IMR-90 (cell line): ENCODE measurements at regions not wholly inside any gene's neighbourhood (a gene's known extent, or its start where the extent isn't known, plus 50 kb on each side); places are given as distances from the start of the nearest gene placed in this dataset.

Experiments used
- ATAC-seq: fragments of 200-7000 bp; cut with Tn5 transposase; 2 replicates; pipeline ENCODE4 v1.9.1; 2020; ENCODE audit warnings: low read depth, mild to moderate bottlenecking, moderate library complexity
- BruUV-seq: library from RNA; stranded (reverse); fragments of 400-500 nt; replicated peaks from 2 replicates; lab custom pipeline; 2021; lab: Mats Ljungman, UMichigan
- CTCF ChIA-PET: fragments of 300-600 bp; formaldehyde crosslinking; extraction: SDS; loops from one replicate; lab custom pipeline; 2021; ENCODE audit warnings: antibody characterized with exemption; lab: Yijun Ruan, JAX
- POLR2A ChIA-PET: fragments of 300-600 bp; sonication (Branson Sonifier 250); formaldehyde crosslinking; loops from one replicate; lab custom pipeline; 2022; ENCODE audit warnings: antibody characterized with exemption; ENCODE audit not compliant: unreplicated experiment; lab: Charles Lee
- DNase-seq: peaks from one replicate; pipeline ENCODE4 v3.0.0; 2013
- H2AFZ ChIP-seq: replicated peaks from 2 replicates; pipeline ENCODE3; 2013; ENCODE audit warnings: low read length, mild to moderate bottlenecking; ENCODE audit not compliant: poor library complexity
- H2AK5ac ChIP-seq: 2 replicates; pipeline ENCODE4 v1.6.1; 2013; ENCODE audit warnings: low read depth, low read length, inconsistent platforms
- H2AK9ac ChIP-seq: replicated peaks from 2 replicates; pipeline ENCODE3; 2013; ENCODE audit warnings: mild to moderate bottlenecking, low read depth, low read length, moderate library complexity; ENCODE audit not compliant: poor library complexity
- H2BK120ac ChIP-seq: 2 replicates; pipeline ENCODE4 v1.6.1; 2013; ENCODE audit warnings: low read depth, low read length, inconsistent platforms
- H2BK15ac ChIP-seq: 3 replicates; pipeline ENCODE4 v1.6.1; 2013; ENCODE audit warnings: low read depth, low read length, inconsistent platforms
- H2BK20ac ChIP-seq: 2 replicates; pipeline ENCODE4 v1.6.1; 2013; ENCODE audit warnings: low read depth, mild to moderate bottlenecking, inconsistent platforms, low read length, moderate library complexity
- H2BK5ac ChIP-seq: 2 replicates; pipeline ENCODE4 v1.6.1; 2013; ENCODE audit warnings: mild to moderate bottlenecking, low read depth, low read length, inconsistent platforms; ENCODE audit not compliant: poor library complexity, severe bottlenecking
- H3K14ac ChIP-seq: replicated peaks from 2 replicates; pipeline ENCODE4 v1.6.1; 2013; ENCODE audit warnings: low read depth, low read length, inconsistent platforms
- H3K18ac ChIP-seq: 2 replicates; pipeline ENCODE4 v1.6.1; 2013; ENCODE audit warnings: low read depth, low read length, control low read depth
- H3K23ac ChIP-seq: 2 replicates; pipeline ENCODE4 v1.6.1; 2013; ENCODE audit warnings: low read depth, low read length, inconsistent platforms
- H3K27ac ChIP-seq: 2 replicates; pipeline ENCODE4 v1.5.1; 2013; ENCODE audit warnings: mild to moderate bottlenecking, control low read depth, low read length; ENCODE audit not compliant: insufficient read depth
- H3K27me3 ChIP-seq: 2 replicates; pipeline ENCODE4 v1.6.1; 2013; ENCODE audit warnings: low read length; ENCODE audit not compliant: control insufficient read depth, insufficient read depth
- H3K36me3 ChIP-seq: 2 replicates; pipeline ENCODE4 v1.6.1; 2013; ENCODE audit warnings: low read length, mixed read lengths; ENCODE audit not compliant: control insufficient read depth, insufficient read depth
- H3K4ac ChIP-seq: 2 replicates; pipeline ENCODE4 v1.6.1; 2013; ENCODE audit warnings: low read depth, low read length, inconsistent platforms
- H3K4me1 ChIP-seq: 2 replicates; pipeline ENCODE4 v1.6.1; 2013; ENCODE audit warnings: low read length, mixed read lengths; ENCODE audit not compliant: control insufficient read depth, insufficient read depth
- H3K4me2 ChIP-seq: 2 replicates; pipeline ENCODE4 v1.6.1; 2013; ENCODE audit warnings: low read depth, mild to moderate bottlenecking, control low read depth, low read length, moderate library complexity
- H3K4me3 ChIP-seq: 2 replicates; pipeline ENCODE4 v1.5.1; 2013; ENCODE audit warnings: low read depth, mild to moderate bottlenecking, control low read depth, low read length, moderate library complexity; ENCODE audit not compliant: insufficient read depth
- H3K56ac ChIP-seq: 2 replicates; pipeline ENCODE4 v1.6.1; 2013; ENCODE audit warnings: low read length, inconsistent platforms; ENCODE audit not compliant: insufficient read depth; ENCODE audit errors: extremely low read depth
- H3K79me1 ChIP-seq, 2 experiments: 2 replicates each; pipeline ENCODE4 v1.6.1; 2013; ENCODE audit warnings: low read length in 2 of 2, inconsistent platforms in 1 of 2, low read depth in 1 of 2
- H3K9ac ChIP-seq: 2 replicates; pipeline ENCODE4 v1.6.1; 2013; ENCODE audit warnings: low read depth, low read length, control low read depth
- H3K9me1 ChIP-seq: 2 replicates; pipeline ENCODE4 v1.6.1; 2013; ENCODE audit warnings: low read length, inconsistent platforms; ENCODE audit not compliant: insufficient read depth
- H3K9me3 ChIP-seq: 2 replicates; pipeline ENCODE4 v1.6.1; 2013; ENCODE audit warnings: low read length; ENCODE audit not compliant: control insufficient read depth, insufficient read depth
- H4K20me1 ChIP-seq: 2 replicates; pipeline ENCODE4 v1.6.1; 2013; ENCODE audit warnings: low read length, inconsistent platforms; ENCODE audit not compliant: insufficient read depth
- H4K5ac ChIP-seq: 2 replicates; pipeline ENCODE4 v1.6.1; 2013; ENCODE audit warnings: mild to moderate bottlenecking, low read depth, low read length, control low read depth
- H4K8ac ChIP-seq, 2 experiments: 2 replicates each; pipeline ENCODE4 v1.6.1; 2013; ENCODE audit warnings: low read depth in 2 of 2, low read length in 2 of 2, control low read depth in 1 of 2, inconsistent platforms in 1 of 2
- H4K91ac ChIP-seq: 2 replicates; pipeline ENCODE4 v1.6.1; 2013; ENCODE audit warnings: low read depth, low read length, inconsistent platforms; ENCODE audit not compliant: insufficient read depth
- MAFK ChIP-seq: IDR thresholded peaks from 2 replicates; pipeline ENCODE4 v1.6.1; 2012; ENCODE audit warnings: low read depth, low read length, improper control_type of control experiment
- RAD21 ChIP-seq: IDR thresholded peaks from 2 replicates; pipeline ENCODE4 v1.6.1; 2012; ENCODE audit warnings: low read length, improper control_type of control experiment
- USF2 ChIP-seq: fragments of 150-350 bp; IDR thresholded peaks from 2 replicates; pipeline ENCODE4 v1.6.1; 2017; ENCODE audit warnings: mild to moderate bottlenecking, antibody characterized with exemption, low read length, low read depth
- WGBS, 2 experiments: methylation state at CpG; one replicate each; pipeline versions ENCODE4 v1.1.5 to v1.1.7; 2013; ENCODE audit warnings: missing lambda C conversion rate in 2 of 2; ENCODE audit not compliant: insufficient read length in 1 of 2; ENCODE audit errors: extremely low coverage in 2 of 2; 5-methylcytosine and 5-hydroxymethylcytosine counted together
- dilution Hi-C: fragments of 300-500 bp; cut with HindIII; formaldehyde crosslinking; loops from one replicate; pipeline ENCODE4 v1.14.3; 2018; ENCODE audit warnings: low sequenced_read_pairs; ENCODE audit not compliant: unreplicated experiment
- in situ Hi-C: fragments of 300-500 bp; cut with MboI; formaldehyde crosslinking; loops from 3 replicates; pipeline ENCODE4 v1.14.3; 2019; ENCODE audit warnings: low sequenced_read_pairs, inconsistent platforms, mixed read lengths
- intact Hi-C: fragments of 100-400 bp; cut with micrococcal nuclease; formaldehyde crosslinking; loops from 2 replicates; pipeline ENCODE4 v1.10.0; 2022

GRCh38 chr18:38575023-38575422 lies 1009.4 kb upstream of the CELF4 start:
- no peak for TF ChIP-seq MAFK
- no peak for TF ChIP-seq USF2
- no peak for TF ChIP-seq RAD21
- Histone ChIP-seq H3K4ac (no peak overlapping the region), H3K4me1 (no peaks in the 10 kb centered on the region), H4K8ac (no peak overlapping the region), H3K27ac (no peak overlapping the region), H2BK15ac (no peak overlapping the region), H3K36me3 (no peaks in the 10 kb centered on the region), H4K5ac (no peak overlapping the region), H3K23ac (no peak overlapping the region), H3K9ac (no peak overlapping the region), H3K79me1 (no peaks in the 10 kb centered on the region), H3K9me3 (peaks cover 7% of the 10 kb centered on the region), H2BK120ac (no peak overlapping the region), H3K56ac (no peak overlapping the region), H2BK5ac (no peak overlapping the region), H3K27me3 (no peaks in the 10 kb centered on the region), H3K14ac (no peak overlapping the region), H2AK5ac (no peak overlapping the region), H2AFZ (no peak overlapping the region), H2BK20ac (no peak overlapping the region), H2AK9ac (no peak overlapping the region), H4K20me1 (no peaks in the 10 kb centered on the region), H3K9me1 (no peaks in the 10 kb centered on the region), H4K91ac (no peak overlapping the region), H3K4me3 (no peak overlapping the region), H3K4me2 (no peak overlapping the region), H3K18ac (no peak overlapping the region)
- DNase-seq: no peak
- in situ Hi-C loops (no loop called here), dilution Hi-C loops (no loop called here), intact Hi-C loops (no loop called here)
- WGBS, 2 experiments: 20% methylated on average over 1 of the region's 6 CpGs; no CpG with 5 or more reads in 1 of the 2 experiments
- BruUV-seq: no TSS peak
- ChIA-PET CTCF (no interaction called here), POLR2A (no interaction called here)
- ATAC-seq: no peak
